ENCODE measurements at regions not wholly inside any gene's neighbourhood (a gene's known extent, or its start where the extent isn't known, plus 50 kb on each side); places are given as distances from the start of the nearest gene placed in this dataset.
"Not testable (repeated sequence)": the region's sequence is repeated elsewhere in the genome, so short reads cannot be mapped to it uniquely, and the experiment has no call there.

DNA sequence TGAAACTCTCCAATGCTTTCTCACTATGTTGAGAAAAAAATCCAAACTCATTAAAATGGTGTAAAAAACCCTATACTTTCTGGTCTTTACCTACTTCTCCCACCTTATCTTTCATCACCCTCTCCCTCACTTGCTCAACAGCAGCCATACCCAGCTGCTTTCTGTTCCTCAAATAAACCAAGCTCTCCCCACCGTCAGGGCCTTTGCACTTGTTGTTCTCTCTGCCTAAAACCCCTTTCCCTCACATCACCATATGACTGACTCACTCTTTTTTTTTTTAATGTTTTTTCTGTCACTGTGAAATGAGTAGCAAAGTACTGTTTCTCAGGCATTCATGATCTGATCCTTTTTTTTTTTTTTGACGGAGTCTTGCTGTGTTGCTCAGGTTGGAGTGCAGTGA is 122.3 kb upstream of the TMEM164 start:
- DNase-seq = no peak

DNA sequence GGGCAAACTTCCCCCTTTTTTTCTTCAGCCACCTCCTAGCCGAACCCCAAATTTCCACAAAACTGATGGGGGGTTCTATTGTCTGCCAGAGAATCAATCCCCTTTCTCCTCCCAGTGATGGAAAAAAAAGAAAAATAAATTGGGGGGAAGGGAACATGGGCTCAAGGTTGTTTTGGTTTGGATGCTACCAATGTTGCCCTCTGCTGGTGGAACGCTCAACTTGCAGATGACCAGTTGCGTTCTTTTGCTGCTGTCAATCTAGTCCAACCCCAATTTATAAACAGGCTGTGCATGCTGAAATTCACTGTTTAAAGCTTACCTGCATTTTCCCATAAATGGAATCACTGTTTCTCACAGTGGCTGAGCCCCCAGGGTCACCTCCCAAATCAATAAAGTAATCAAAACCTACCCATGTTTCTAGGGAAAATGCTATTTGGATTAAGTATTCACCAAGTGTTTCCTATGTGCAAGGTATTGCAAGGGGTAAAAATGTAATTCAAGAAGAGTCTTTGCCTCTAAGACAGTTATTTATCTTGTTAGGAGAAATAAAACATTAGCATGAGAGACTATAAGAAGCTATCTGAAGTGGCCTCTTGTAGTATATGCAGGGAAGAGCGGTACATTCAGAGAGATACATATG is 116.7 kb upstream of the TMEM164 start:
- peak; percentile 12 for DNase-seq

DNA sequence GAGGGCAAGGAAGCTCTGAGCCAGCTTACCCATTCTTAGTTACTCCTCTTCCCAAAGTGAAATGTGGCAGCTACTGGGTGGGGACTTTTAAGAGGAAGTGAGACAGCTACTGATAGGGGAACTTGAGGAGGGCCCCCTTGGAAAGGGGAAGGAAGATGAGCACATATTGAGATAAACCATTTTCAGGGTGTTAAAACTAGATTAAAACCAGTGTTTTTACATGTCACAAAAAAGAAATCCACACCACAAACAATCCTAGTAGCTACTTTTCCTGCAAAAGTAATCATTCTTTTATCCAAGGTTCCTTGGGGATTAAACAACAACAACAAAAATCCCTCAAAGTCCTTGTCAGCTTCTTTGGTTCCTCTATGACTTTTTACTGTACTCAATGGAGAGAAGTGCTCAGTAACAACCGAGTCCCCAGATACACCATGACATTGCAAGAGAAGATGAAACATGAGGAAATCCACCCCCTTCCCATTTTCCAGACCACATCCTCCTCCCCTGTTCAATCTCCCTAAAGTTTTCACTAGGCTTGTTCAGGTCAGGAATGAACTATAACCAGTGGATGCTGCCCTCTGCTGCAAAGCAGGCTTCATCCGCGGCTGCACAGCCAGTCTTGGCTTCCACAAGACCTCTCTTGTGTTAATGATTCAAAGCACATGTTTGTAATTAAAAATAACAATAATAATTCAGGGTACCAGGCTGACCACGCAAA is 113.5 kb upstream of the TMEM164 start:
- DNase-seq = no peak

DNA sequence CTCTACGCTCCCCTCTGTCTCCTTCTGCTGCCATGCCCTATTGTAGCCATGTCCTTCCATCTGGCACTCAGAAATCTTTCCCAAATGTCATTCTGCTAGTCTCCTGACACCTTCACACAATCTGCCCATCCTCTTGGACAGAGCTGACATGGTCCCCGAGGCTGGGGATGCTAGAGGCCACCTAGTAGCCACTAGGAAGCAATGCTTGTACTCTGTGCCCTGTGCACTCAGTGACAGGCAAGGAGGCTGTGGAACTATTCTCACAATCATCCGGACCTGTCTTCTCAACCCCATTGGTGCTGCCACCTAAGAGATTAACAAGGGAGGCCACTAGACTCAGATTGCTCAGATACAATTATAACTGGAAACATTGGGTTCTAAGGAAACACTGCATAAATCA is 112.6 kb upstream of the TMEM164 start:
- DNase-seq = no peak

DNA sequence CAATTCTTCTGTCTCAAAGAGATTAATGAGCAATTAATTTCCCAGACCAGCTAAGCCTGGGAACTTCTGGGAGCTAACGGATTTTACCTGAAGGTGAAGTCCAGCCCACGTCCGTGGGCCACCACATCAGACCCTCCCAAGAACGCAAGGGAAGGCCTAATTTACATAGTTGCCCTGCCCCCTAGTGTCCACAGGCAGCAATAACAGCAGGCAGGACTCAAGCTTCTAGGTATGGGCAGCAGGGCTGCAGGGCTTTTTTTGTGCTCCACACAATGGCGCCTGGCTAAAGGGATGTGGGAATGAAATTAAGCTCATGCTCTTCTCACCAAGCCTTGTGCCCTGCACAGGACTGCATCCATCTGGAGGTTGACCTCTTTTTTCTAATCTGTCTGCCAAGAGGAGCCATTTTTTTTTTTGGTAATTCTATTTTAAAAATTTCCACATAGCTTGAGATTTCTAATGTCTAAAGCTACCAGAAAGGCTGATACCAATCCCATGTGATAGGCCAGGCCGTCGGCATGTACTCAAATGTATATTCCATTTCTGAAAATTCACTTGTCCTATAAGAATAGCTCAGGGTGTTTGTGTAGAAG is 111.9 kb upstream of the TMEM164 start:
- peak; percentile 25 for DNase-seq

DNA sequence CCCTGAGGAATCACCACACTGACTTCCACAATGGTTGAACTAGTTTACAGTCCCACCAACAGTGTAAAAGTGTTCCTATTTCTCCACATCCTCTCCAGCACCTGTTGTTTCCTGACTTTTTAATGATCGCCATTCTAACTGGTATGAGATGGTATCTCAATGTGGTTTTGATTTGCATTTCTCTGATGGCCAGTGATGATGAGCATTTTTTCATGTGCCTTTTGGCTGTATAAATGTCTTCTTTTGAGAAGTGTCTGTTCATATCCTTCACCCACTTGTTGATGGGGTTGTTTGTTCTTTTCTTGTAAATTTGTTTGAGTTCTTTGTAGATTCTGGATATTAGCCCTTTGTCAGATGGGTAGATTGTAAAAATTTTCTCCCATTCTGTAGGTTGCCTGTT is 106.9 kb upstream of the TMEM164 start:
- not testable (repeated sequence) for DNase-seq

DNA sequence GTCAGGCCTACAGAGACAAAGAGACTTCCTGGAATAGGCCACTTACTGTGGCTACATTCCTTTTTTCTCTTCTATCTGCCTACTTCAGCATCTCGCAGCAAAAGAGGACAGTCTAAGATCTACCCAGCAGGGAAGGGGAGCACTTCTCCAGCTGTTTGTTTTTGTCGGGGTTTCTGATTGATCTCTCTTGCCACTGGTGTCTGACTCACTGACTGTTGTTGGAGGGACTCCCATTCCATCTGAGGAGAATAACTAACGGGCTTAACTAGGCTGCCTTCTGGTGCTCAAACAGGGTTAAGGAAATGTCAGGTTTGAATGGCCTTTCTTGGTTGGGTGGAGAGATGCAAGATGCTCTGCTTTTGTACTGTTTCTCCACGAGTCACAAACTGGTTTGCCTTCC is 100.2 kb upstream of the TMEM164 start:
- no peak for DNase-seq

DNA sequence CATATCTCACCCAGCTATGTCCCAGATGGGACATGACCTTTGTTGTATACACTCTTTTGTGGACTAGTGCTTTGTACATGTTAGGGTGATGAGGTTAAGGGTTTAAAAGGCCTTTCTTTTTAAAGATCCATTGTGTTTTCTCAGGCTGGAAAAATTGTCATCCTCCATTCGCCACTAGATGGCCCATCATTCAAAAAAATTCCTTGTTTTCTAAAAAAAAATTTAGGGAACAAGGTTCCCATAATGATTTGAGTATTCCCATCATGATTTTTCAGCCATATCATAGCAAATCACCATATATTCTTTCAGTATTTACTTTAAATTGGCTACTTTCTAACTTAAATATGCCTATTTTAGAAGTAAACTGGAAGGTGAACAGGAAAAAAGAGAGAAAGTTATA is 91.9 kb upstream of the TMEM164 start:
- no peak for DNase-seq

DNA sequence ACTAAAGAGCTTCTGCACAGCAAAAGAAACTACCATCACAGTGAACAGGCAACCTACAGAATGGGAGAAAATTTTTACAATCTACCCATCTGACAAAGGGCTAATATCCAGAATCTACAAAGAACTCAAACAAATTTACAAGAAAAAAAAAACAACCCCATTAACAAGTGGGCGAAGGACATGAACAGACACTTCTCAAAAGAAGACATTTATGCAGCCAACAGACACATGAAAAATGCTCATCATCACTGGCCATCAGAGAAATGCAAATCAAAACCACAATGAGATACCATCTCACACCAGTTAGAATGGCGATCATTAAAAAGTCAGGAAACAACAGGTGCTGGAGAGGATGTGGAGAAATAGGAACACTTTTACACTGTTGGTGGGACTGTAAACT is 89.9 kb upstream of the TMEM164 start:
- DNase-seq = not testable (repeated sequence)

DNA sequence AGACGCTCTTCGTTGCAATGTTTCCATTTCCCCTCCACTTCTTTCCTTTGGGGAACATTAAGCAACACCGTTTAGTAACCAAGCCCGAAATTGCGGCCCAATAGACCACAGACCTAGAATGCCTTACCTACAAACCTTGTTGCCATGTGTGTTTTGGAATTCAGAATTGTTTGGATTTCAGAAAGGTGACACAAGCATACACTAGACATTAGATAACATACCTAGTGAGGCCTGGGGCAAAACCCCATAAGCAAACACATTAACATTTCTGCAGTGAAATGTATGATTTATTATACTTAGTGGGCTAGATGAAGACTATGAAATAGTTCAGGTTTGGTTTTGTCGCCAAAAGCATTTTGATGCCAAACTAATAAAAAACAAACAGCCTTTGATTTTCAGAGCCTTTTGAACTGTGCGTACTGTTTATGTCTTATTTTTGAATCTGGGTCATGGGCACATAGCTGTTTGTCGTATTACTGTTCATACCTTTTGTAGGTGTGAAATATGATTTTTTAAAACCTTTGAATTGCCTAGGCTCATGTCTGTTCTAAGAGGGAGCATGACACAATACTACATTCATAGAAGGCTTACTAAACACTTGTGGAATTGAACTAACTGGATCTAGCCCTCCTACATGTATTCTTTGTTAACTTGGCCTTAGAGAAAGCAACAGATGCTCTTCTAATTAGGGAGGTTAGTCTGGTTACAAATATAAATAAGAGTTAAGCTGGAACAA is 88.6 kb upstream of the TMEM164 start:
- no peak for DNase-seq

DNA sequence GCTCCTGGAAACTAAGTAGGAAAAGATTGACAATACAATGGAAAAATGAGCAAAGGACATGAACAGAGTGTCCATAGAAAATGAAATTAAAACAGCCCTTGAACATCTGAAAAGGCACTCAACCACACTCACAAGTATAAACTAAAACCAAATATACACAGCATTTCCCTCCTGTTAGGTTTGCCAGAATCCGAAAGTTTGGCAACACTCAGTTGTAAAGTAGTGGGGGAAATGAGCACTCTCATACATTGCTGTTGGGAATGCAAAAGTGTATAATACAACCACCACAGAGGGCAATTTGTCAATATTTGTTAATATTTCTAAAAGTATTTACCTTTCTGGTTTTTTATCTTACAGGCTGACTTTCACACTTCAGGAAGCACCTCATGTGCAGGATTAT is 84.2 kb upstream of the TMEM164 start:
- no peak for DNase-seq

DNA sequence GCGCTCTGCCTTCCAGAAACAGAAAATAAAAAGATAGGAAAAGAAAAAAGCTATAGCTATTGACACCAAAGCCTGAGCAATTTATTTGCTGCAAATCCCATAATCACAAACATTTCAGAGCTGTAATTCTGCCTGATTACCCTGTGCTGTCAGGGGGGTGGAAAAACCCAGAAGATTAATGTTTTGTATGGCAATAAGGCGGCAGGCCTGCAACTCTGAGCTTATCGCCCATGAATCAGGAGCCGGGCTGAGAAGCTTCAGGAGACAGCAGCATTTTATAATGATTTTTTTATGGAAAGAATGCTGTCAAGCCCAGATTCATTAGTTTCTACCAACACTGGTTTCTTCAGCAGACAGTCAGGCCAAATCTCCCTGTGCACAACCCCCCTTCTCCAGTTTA is 82.6 kb upstream of the TMEM164 start:
- DNase-seq = no peak

DNA sequence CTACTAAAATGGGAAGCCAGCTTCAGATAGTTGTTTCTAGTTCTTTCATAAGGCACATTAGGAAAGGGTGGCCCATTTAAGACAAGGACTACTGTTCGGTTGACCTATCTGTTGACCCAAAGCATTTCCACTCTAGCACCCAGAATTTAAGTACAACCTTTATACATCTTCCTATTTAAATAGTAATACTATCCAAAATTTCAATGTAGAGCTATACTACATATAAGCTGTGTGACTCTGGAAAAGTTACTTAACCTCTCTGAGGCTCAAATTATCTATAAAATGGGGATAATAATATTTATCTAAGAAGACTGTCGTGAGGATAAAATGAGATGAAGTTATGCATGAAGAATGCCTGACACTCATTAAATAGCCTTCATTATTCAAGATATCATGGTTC is 82.0 kb upstream of the TMEM164 start:
- DNase-seq = no peak

DNA sequence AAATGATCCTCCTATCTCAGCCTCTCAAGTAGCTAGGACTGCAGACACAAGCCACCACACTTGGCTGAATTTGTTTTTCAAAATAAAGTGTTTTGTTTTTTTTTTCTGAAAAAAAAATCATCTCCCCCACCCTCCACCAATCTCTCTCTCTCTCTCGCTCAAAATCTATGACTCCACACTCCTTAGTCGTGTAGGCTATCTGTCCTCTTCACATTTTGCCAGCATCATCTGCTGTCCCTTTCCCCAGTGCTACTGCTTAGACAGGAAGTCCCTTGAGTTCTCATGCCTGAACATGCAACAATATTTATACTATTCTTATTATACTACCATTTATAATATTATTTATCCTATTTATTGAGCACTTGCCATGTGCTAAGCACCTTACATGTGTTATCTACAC is 80.7 kb upstream of the TMEM164 start:
- DNase-seq = no peak

DNA sequence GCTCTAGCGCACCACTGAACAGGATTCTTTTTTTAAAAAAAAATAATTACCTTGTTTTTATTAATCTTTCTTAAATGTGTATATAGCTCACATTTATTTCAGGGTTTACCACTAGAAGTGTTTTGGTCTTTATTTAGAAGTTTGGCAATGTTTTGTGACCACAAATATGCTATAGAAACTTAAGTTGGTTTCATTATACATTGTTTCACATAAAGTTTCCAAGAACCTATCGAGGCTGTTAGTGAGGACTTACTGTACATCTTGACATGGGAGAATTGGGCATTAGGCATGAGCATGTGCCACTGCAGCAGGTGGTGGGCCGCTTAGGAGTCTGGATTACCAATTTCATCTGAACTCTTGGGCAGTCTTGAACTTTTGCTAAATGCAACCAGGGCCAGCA is 77.9 kb upstream of the TMEM164 start:
- DNase-seq = not testable (repeated sequence)

DNA sequence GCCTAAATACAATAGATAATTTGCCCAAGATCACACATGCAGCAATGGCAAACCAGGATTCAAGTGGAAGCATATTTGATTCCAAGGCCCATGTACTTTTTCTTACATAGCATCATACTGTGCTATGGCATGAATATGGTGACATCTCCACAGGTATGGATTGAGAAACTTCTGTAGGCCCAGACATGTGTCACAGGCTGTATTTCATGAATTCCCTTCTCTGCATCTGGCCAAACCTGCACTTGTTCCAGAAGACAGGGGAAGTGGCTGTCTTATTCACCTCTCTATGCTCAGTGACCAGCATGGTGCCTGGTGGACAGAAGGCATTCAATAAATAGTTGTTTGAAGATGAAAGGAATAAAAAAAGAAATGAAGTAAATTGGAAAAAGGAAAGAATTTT is 77.3 kb upstream of the TMEM164 start:
- no peak for DNase-seq

DNA sequence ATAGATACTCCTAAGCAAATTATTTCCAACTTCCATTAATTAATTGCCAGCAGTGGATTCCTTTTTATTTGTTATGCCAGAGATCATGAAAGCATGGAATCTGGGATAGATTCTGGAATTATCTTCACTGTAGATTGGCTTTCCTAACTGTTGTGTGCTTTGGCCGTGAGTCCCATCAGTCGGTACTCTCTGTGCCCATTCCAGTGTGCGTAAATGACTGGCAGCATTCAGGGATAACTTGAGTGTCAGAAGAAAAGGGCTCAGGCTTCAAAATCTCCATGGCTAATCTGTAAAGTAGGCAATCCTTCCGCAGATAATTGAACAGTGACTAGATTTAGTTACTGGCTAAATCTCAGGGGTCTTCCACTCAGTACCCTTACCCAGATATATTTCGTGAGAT is 76.8 kb upstream of the TMEM164 start:
- DNase-seq = no peak

DNA sequence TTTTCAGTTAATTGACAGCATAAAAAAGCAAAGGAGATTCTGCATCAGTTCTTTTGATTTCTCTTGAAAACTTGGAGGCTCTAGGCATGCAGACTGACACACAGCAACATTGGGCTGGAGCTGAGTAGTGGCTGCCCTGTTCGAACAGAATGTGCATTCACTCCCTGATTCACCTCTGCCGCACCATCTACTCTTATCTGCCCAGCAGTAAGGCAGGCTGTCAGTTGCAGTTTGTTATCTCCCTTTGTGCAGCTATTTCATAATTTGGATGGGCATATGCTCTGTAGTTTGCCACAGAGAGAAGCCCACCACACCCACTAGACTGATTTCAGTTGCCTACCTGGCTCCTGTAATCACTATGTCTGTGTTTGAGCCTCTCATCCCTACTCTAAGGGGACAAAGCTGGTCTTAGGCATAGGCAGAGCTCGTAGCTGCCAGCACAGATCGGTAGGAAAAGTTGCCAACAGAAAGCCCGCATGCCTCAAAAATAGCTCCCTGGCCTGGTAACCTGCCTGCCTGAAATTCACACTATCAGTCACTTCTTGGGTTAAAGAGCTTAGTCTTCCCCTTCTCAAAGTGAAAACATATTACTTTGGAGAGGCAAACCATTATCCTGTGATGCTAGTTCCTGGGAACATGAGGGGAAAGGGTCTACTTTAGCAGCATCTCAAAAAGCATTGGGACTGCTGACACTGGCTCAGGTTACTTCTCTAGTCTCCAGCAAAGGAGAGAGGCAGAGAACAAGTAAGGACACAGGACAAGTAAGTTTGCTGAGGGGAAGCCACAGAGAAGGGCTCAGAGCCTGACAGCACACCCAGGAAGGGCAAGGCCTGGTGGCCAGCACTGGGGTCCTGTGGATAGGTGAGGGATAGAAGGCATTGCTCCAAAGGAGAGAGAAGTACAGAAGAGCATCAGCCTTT is 75.9 kb upstream of the TMEM164 start:
- DNase-seq = no peak

DNA sequence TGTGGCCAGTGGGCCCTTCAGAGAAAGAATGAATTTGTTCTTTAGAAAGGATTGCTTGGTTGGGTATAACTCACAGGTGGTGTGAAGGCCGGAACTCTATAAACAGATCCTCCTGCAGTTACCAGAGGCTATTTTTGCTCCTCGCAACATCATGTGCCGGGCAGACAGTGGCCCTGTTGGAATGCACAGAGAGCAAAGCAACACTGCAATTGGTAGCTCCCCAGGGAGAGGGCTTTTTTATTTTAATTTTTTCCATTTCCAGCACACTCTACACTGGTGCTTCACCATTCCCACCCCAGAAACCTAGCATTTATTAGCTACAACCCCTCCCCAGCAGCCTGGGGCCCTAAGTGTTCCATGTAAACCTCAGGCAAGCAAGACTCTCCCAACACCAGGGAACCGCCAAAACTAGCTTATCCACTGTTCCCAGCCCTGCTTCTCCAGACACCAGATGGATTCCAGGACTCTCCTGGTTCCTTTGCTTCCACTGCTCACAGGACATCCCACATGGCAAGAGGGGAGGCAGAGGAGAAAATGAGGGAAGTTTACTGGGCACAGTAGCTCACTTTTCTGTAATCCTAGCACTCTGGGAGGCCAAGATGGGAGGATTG is 75.1 kb upstream of the TMEM164 start:
- no peak for DNase-seq

DNA sequence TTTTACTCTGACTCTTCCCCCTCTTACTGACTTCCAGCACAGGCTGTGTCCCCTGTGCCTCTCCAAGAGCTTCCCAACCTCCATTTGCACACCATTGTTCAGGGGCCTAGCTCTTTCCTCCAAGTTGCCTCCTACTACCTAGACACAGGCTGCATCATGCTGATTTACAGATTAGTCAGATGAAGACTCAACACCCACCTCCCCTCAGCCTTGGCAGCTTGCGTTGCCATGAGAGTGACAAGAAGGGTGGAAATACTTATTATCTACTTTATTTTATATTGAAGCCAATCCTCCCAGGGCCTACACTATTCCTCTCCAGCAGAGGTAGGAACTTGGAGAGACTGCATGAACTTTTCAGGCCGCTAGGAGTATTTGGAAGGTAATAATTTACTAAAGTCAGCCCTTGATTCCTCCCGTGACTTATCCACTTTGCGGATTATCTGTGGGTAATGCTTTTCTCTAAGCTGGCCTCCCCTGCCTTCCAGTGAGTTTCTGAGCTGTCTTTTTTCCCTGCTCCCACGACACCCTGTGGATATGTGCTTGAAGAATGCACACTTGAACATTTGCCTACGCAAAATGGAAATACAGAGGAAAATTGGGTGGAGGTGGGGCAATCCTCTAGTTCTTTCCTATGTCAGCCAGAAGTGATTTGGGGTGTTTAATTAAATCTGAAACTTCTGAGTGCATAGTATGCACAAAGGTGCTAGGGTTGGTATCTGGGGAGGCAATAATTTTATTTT is 74.1 kb upstream of the TMEM164 start:
- DNase-seq = no peak

DNA sequence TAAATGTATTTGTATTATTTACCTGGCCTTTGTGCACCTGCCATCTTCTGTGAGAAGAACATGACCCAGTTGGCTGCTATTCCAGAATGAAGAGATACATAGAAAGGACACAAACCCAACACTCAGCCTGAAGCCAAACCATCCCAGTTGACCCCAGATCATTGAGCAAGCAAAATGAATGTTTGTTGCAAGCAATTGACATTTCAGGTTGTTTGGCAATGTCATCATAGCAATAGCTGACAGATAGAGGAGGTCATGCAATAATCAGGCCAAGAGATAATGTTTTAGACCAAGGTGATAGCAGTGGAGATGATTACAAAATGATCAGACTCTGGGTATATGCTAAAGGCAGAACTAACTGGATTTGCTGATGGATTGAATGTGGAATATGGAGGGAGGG is 71.2 kb upstream of the TMEM164 start:
- no peak for DNase-seq

DNA sequence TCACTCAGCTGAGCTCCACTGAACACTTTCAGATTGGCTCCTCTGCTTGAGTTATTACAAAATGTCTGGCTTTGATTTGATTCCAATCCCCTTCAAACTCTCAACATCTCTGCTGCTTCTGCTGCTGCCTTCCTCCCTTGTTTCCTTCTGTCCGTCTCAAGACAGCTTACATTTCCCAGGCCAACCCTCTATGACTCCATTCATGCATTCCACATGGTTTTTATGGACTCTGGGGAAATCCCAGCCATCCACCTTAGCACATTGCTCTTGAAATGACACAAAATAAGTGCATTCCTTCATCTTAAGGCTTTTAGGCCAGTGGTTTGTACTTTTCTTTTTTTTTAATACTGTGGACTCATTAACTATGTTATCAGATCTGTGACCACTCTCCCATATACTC is 68.5 kb upstream of the TMEM164 start:
- DNase-seq = no peak
